ENCODE measurements at regions not wholly inside any gene's neighbourhood (a gene's known extent, or its start where the extent isn't known, plus 50 kb on each side); places are given as distances from the start of the nearest gene placed in this dataset.

DNA sequence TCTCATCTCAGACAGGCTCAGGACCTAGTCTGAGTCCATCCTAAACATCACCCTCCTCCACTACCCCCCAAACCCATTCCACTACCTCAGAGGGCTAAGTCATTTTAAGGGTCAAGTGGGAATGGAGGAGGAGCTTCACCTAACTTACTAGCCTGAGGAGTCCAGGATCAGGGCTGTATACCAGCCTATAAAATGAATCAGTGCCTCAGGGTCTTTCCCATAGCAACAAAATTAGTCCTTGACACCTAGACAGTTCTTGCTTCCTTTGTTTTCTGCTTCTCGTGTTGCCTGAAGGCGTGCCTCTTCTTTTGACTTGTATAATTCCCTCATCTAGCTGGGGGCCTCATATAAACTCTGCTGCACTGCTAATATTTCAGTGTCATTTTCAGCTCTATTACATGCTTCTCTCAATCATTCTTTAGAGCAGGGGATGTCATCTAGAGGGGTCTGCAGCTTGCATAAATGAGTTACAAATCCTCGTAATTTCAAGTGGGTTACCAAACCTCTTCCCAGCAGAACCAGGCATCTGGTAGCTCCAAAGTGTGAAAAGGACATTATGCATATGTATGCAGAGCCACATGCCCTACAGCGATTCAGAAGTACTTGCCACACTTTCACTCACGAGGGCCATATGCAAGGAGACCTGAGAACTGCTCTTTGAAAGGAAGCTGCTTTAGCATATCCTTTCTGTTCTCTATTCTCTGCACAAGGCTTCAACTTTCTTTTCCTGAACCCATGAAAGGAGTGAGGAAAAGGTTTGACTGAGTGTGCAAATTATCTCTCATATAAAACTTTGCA lies 311.7 kb upstream of the SEMA6D start:
- H3K4me3 ChIP-seq (ENCODE audit: low read length in 2 of 2): no peak overlapping the region
- H3K27ac ChIP-seq (ENCODE audit: low read depth in 2 of 2, low read length in 2 of 2): no peak overlapping the region
- no peaks in the 10 kb centered on the region for H3K9me3 ChIP-seq (ENCODE audit: control insufficient read depth in 2 of 2, low read length in 2 of 2)
- no peaks in the 10 kb centered on the region for H3K27me3 ChIP-seq (ENCODE audit: control insufficient read depth in 2 of 2, insufficient read depth in 2 of 2, low read length in 2 of 2)
- no peaks in the 10 kb centered on the region for H3K36me3 ChIP-seq (ENCODE audit: control insufficient read depth in 2 of 2, insufficient read depth in 2 of 2, low read length in 2 of 2)
- no peaks in the 10 kb centered on the region for H3K4me1 ChIP-seq (ENCODE audit: control insufficient read depth in 2 of 2, insufficient read depth in 2 of 2, low read length in 2 of 2)
- H3K9ac ChIP-seq (ENCODE audit: low read depth in 1 of 2, low read length in 2 of 2): no peak overlapping the region

DNA sequence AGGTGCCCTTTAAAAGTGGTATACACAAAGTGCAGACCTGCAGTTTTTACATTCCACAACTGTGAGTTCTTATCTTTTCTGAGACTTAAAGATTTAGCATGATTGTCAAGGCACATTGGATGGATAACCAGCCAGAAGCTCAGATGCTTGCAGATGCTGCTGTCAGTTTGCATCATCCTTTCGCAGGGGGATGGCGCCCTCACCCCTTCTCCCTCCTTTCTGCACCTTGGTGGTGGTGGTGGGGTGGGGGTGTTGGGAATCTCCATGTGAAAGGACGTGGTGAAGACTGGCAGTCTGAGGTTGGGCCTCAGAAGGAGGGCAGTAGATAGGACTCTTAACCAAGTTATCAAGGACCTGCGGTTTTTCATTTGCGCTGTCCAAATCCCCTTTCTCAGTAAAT lies 309.6 kb upstream of the SEMA6D start:
- Histone ChIP-seq H3K27me3 (ENCODE audit: control insufficient read depth in 2 of 2, insufficient read depth in 2 of 2, low read length in 2 of 2) (no peaks in the 10 kb centered on the region), H3K9me3 (ENCODE audit: control insufficient read depth in 2 of 2, low read length in 2 of 2) (no peaks in the 10 kb centered on the region), H3K4me3 (ENCODE audit: low read length in 2 of 2) (no peak overlapping the region), H3K27ac (ENCODE audit: low read depth in 2 of 2, low read length in 2 of 2) (no peak overlapping the region), H3K9ac (ENCODE audit: low read depth in 1 of 2, low read length in 2 of 2) (no peak overlapping the region), H3K36me3 (ENCODE audit: control insufficient read depth in 2 of 2, insufficient read depth in 2 of 2, low read length in 2 of 2) (no peaks in the 10 kb centered on the region), H3K4me1 (ENCODE audit: control insufficient read depth in 2 of 2, insufficient read depth in 2 of 2, low read length in 2 of 2) (no peaks in the 10 kb centered on the region)

DNA sequence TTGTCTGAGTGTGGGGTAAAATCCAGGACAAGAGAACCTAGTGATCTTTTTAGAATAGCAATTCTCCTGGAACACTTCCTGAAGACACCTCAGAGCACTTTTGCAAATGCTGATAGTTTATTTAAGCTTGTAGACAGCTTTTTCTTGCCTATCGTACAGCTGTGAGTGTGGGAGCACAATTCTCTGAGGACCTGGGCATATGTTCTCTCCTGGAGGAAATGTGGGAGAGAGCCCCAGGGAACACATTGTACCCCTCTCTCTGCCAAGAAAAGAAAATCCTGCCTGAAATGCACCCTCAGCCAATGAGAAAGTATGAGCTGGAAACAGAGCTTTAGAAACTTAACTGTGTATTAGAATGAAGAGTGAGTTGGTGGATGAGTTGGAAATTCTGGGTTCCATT lies 308.3 kb upstream of the SEMA6D start:
- Histone ChIP-seq H3K4me3 (ENCODE audit: low read length in 2 of 2) (no peak overlapping the region), H3K9ac (ENCODE audit: low read depth in 1 of 2, low read length in 2 of 2) (no peak overlapping the region), H3K36me3 (ENCODE audit: control insufficient read depth in 2 of 2, insufficient read depth in 2 of 2, low read length in 2 of 2) (no peaks in the 10 kb centered on the region), H3K9me3 (ENCODE audit: control insufficient read depth in 2 of 2, low read length in 2 of 2) (no peaks in the 10 kb centered on the region), H3K27me3 (ENCODE audit: control insufficient read depth in 2 of 2, insufficient read depth in 2 of 2, low read length in 2 of 2) (no peaks in the 10 kb centered on the region), H3K4me1 (ENCODE audit: control insufficient read depth in 2 of 2, insufficient read depth in 2 of 2, low read length in 2 of 2) (no peaks in the 10 kb centered on the region), H3K27ac (ENCODE audit: low read depth in 2 of 2, low read length in 2 of 2) (no peak overlapping the region)

DNA sequence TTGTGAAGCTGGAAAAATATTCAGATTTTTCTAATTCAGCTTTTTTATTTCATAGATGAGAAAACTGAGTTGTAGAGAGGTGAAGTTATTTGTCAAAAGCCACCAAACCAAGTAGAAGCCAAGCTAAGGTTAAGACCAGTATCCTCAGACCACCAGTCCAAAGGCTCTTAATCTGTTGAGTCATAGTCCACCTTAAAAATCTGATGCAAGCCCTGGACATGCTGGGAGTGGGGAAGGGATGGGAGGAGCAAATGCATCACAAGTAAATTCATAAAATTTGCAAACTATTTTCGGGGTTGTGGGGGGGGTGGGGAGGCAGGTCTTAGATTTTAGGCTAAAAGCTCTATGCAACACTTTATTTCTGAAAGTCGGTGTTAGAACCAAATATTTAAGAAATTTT lies 307.7 kb upstream of the SEMA6D start:
- no peak overlapping the region for H3K4me3 ChIP-seq (ENCODE audit: low read length in 2 of 2)
- H3K36me3 ChIP-seq (ENCODE audit: control insufficient read depth in 2 of 2, insufficient read depth in 2 of 2, low read length in 2 of 2): no peaks in the 10 kb centered on the region
- no peaks in the 10 kb centered on the region for H3K4me1 ChIP-seq (ENCODE audit: control insufficient read depth in 2 of 2, insufficient read depth in 2 of 2, low read length in 2 of 2)
- no peak overlapping the region for H3K9ac ChIP-seq (ENCODE audit: low read depth in 1 of 2, low read length in 2 of 2)
- no peaks in the 10 kb centered on the region for H3K27me3 ChIP-seq (ENCODE audit: control insufficient read depth in 2 of 2, insufficient read depth in 2 of 2, low read length in 2 of 2)
- H3K9me3 ChIP-seq (ENCODE audit: control insufficient read depth in 2 of 2, low read length in 2 of 2): no peaks in the 10 kb centered on the region
- no peak overlapping the region for H3K27ac ChIP-seq (ENCODE audit: low read depth in 2 of 2, low read length in 2 of 2)

DNA sequence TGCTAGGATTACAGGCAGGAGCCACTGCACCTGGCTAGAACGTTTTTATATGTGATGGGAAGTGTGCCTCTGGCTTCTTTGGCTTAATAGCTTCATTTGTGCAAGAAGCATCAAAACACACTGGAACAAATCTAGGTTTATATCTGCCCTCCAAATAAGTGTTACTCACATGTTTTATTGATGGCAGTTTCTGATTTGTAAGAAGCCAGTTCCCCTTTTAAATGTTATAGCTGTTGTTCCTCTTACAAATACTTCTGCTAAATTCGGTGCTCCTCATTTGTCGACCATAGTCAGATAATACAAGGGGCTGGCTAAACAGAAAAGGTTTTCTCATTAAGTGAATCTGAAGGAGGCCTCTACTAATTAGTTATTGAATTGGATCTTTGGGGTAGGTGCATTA lies 307.1 kb upstream of the SEMA6D start:
- no peak overlapping the region for H3K4me3 ChIP-seq (ENCODE audit: low read length in 2 of 2)
- H3K36me3 ChIP-seq (ENCODE audit: control insufficient read depth in 2 of 2, insufficient read depth in 2 of 2, low read length in 2 of 2): no peaks in the 10 kb centered on the region
- no peaks in the 10 kb centered on the region for H3K4me1 ChIP-seq (ENCODE audit: control insufficient read depth in 2 of 2, insufficient read depth in 2 of 2, low read length in 2 of 2)
- no peak overlapping the region for H3K27ac ChIP-seq (ENCODE audit: low read depth in 2 of 2, low read length in 2 of 2)
- no peaks in the 10 kb centered on the region for H3K27me3 ChIP-seq (ENCODE audit: control insufficient read depth in 2 of 2, insufficient read depth in 2 of 2, low read length in 2 of 2)
- H3K9me3 ChIP-seq (ENCODE audit: control insufficient read depth in 2 of 2, low read length in 2 of 2): no peaks in the 10 kb centered on the region
- no peak overlapping the region for H3K9ac ChIP-seq (ENCODE audit: low read depth in 1 of 2, low read length in 2 of 2)

DNA sequence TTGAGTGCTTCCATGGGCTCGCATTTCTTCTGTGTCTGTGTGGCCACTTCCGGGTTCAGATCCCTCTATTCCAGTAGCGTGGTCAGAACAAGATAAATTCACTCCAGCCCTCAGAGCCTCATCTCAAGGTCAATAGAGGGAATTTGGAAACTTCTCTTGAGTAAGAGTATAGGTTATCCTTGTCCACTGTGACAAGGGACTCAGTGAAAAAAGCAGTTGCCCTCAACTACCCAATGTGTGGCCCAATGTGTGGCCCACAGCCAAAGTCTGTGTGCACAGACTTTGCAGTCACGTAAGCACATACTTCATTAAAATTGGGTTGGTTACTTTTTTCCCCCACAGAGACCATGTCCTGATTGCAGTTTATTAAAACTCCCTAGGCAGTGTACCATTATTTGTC lies 305.6 kb upstream of the SEMA6D start:
- Histone ChIP-seq H3K9ac (ENCODE audit: low read depth in 1 of 2, low read length in 2 of 2) (no peak overlapping the region), H3K27me3 (ENCODE audit: control insufficient read depth in 2 of 2, insufficient read depth in 2 of 2, low read length in 2 of 2) (no peaks in the 10 kb centered on the region), H3K4me1 (ENCODE audit: control insufficient read depth in 2 of 2, insufficient read depth in 2 of 2, low read length in 2 of 2) (no peaks in the 10 kb centered on the region), H3K36me3 (ENCODE audit: control insufficient read depth in 2 of 2, insufficient read depth in 2 of 2, low read length in 2 of 2) (no peaks in the 10 kb centered on the region), H3K4me3 (ENCODE audit: low read length in 2 of 2) (no peak overlapping the region), H3K27ac (ENCODE audit: low read depth in 2 of 2, low read length in 2 of 2) (no peak overlapping the region), H3K9me3 (ENCODE audit: control insufficient read depth in 2 of 2, low read length in 2 of 2) (no peaks in the 10 kb centered on the region)

DNA sequence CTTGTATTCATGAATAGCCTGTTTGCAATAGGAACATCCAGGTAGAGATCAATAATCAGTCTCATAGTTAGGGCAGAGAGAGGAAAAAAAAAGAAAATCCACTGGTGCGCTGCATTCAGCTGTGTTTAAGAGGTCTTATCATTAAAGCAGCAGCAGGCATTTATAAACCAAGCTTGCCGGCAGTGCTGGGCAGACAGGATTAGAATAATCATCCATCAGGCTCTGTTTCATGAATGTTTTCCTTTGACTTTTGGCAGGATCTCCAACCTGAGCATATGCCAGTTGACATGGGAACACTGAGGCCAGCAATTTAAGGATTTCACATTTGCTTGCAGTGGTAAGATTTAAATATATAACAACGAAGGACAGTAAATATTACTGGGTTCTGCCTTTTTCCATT lies 305.2 kb upstream of the SEMA6D start:
- Histone ChIP-seq H3K9me3 (ENCODE audit: control insufficient read depth in 2 of 2, low read length in 2 of 2) (no peaks in the 10 kb centered on the region), H3K27ac (ENCODE audit: low read depth in 2 of 2, low read length in 2 of 2) (no peak overlapping the region), H3K9ac (ENCODE audit: low read depth in 1 of 2, low read length in 2 of 2) (no peak overlapping the region), H3K27me3 (ENCODE audit: control insufficient read depth in 2 of 2, insufficient read depth in 2 of 2, low read length in 2 of 2) (no peaks in the 10 kb centered on the region), H3K4me1 (ENCODE audit: control insufficient read depth in 2 of 2, insufficient read depth in 2 of 2, low read length in 2 of 2) (no peaks in the 10 kb centered on the region), H3K36me3 (ENCODE audit: control insufficient read depth in 2 of 2, insufficient read depth in 2 of 2, low read length in 2 of 2) (no peaks in the 10 kb centered on the region), H3K4me3 (ENCODE audit: low read length in 2 of 2) (no peak overlapping the region)

DNA sequence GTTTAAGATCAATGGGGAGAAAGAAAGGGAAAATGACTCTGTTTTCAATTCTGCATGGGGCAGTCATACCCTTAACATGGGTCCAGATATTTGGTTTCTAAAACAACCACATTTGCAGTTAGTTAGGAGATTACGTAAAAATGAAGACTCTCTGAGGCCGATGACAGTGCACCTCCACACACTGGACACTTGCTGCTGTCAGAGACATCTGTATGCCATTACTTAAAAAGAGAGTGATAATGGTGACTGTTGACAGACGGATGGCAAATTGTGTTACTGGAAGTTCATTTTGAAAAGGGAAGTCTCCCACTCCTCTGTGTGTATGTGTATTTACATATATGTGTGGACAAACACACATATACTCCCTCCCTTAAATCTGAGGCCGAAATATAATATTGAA lies 304.5 kb upstream of the SEMA6D start:
- Histone ChIP-seq H3K9me3 (ENCODE audit: control insufficient read depth in 2 of 2, low read length in 2 of 2) (no peaks in the 10 kb centered on the region), H3K27me3 (ENCODE audit: control insufficient read depth in 2 of 2, insufficient read depth in 2 of 2, low read length in 2 of 2) (no peaks in the 10 kb centered on the region), H3K4me1 (ENCODE audit: control insufficient read depth in 2 of 2, insufficient read depth in 2 of 2, low read length in 2 of 2) (no peaks in the 10 kb centered on the region), H3K4me3 (ENCODE audit: low read length in 2 of 2) (no peak overlapping the region), H3K9ac (ENCODE audit: low read depth in 1 of 2, low read length in 2 of 2) (no peak overlapping the region), H3K36me3 (ENCODE audit: control insufficient read depth in 2 of 2, insufficient read depth in 2 of 2, low read length in 2 of 2) (no peaks in the 10 kb centered on the region), H3K27ac (ENCODE audit: low read depth in 2 of 2, low read length in 2 of 2) (no peak overlapping the region)

DNA sequence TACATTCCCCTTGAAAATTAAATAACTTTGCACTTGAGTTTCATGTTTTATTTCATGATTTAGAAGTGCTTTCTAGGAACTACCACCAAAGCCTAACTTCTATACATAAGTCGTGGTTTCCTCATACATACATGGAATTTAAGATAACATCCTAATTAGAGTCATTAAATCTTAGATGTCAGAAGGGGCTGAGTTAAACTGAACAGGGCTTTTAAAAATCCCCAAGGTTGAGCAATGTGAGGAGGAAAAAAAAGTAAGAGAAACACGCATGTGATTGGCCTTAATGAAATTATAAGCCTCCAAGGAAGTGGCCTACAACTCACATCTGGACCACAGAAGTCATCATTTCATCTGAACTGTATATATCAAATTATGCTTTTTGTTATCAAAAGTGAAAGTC lies 303.1 kb upstream of the SEMA6D start:
- Histone ChIP-seq H3K4me1 (ENCODE audit: control insufficient read depth in 2 of 2, insufficient read depth in 2 of 2, low read length in 2 of 2) (no peaks in the 10 kb centered on the region), H3K9ac (ENCODE audit: low read depth in 1 of 2, low read length in 2 of 2) (no peak overlapping the region), H3K27ac (ENCODE audit: low read depth in 2 of 2, low read length in 2 of 2) (no peak overlapping the region), H3K9me3 (ENCODE audit: control insufficient read depth in 2 of 2, low read length in 2 of 2) (no peaks in the 10 kb centered on the region), H3K27me3 (ENCODE audit: control insufficient read depth in 2 of 2, insufficient read depth in 2 of 2, low read length in 2 of 2) (no peaks in the 10 kb centered on the region), H3K36me3 (ENCODE audit: control insufficient read depth in 2 of 2, insufficient read depth in 2 of 2, low read length in 2 of 2) (no peaks in the 10 kb centered on the region), H3K4me3 (ENCODE audit: low read length in 2 of 2) (no peak overlapping the region)

DNA sequence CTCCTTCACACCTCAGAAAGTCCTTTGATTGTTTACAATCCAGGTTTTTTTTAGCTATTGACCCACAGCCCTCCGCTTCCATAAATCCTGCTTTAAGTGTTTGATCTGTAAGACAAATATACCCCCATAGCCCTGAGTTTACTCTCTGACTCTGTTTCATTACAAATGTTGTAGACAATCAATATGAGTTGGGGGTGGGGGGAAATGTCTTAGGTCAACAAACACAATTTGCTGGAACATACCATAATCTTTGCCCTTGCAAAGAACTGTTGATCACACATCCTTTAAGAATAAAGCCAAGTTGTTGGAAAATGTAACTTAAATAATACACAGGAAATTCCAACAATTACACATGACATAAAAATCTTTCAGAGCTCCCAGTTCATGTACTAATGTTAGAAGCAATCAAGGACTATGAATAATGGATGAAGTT lies 301.8 kb upstream of the SEMA6D start:
- no peaks in the 10 kb centered on the region for H3K27me3 ChIP-seq (ENCODE audit: control insufficient read depth in 2 of 2, insufficient read depth in 2 of 2, low read length in 2 of 2)
- H3K9me3 ChIP-seq (ENCODE audit: control insufficient read depth in 2 of 2, low read length in 2 of 2): no peaks in the 10 kb centered on the region
- no peaks in the 10 kb centered on the region for H3K4me1 ChIP-seq (ENCODE audit: control insufficient read depth in 2 of 2, insufficient read depth in 2 of 2, low read length in 2 of 2)
- H3K4me3 ChIP-seq (ENCODE audit: low read length in 2 of 2): no peak overlapping the region
- H3K9ac ChIP-seq (ENCODE audit: low read depth in 1 of 2, low read length in 2 of 2): no peak overlapping the region
- H3K36me3 ChIP-seq (ENCODE audit: control insufficient read depth in 2 of 2, insufficient read depth in 2 of 2, low read length in 2 of 2): no peaks in the 10 kb centered on the region
- H3K27ac ChIP-seq (ENCODE audit: low read depth in 2 of 2, low read length in 2 of 2): no peak overlapping the region
